ENCODE measurements at regions not wholly inside any gene's neighbourhood (a gene's known extent, or its start where the extent isn't known, plus 50 kb on each side); places are given as distances from the start of the nearest gene placed in this dataset.

- TF ChIP-seq ZNF609 (CRISPR knock-in tag; IDR thresholded peaks at IDR 0.05; ENCODE audit: borderline replicate concordance) (no peak), ZNF431 (CRISPR knock-in tag; IDR thresholded peaks at IDR 0.05; ENCODE audit: borderline replicate concordance, low read depth) (no peak), ZNF7 (CRISPR knock-in tag; IDR thresholded peaks at IDR 0.05) (no peak), RARG (CRISPR knock-in tag; IDR thresholded peaks at IDR 0.05; ENCODE audit: low read depth) (no peak), IKZF1 (IDR thresholded peaks at IDR 0.05) (no peak), ZNF503 (CRISPR knock-in tag; IDR thresholded peaks at IDR 0.05) (no peak), HNRNPL (IDR thresholded peaks at IDR 0.05; ENCODE audit: low read depth, low read length) (no peak), SPEN (CRISPR knock-in tag; IDR thresholded peaks at IDR 0.05; ENCODE audit: low read depth) (no peak), HIC2 (CRISPR knock-in tag; IDR thresholded peaks at IDR 0.05; ENCODE audit: low read depth) (no peak), AFF4 (CRISPR knock-in tag; IDR thresholded peaks at IDR 0.05) (no peak), AGO2 (optimal IDR thresholded peaks at IDR 0.05; ENCODE audit: low read depth, low read length) (no peak), ZFP36L1 (CRISPR knock-in tag; IDR thresholded peaks at IDR 0.05) (no peak), SOX13 (IDR thresholded peaks at IDR 0.05) (no peak), SOX13 (CRISPR knock-in tag; conservative IDR thresholded peaks at IDR 0.05 in 1 of 2, IDR thresholded peaks at IDR 0.05 in 1 of 2) (no peak)
Observed at GRCh38 chr3:124478830-124479229, 251.4 kb upstream of the UMPS start (continued).

All from HepG2 (cell line).